Heart left ventricle (tissue), 13 donors: ENCODE measurements at regions not wholly inside any gene's neighbourhood (a gene's known extent, or its start where the extent isn't known, plus 50 kb on each side); places are given as distances from the start of the nearest gene placed in this dataset.

Experiments used
- POLR2A ChIP-seq, 2 donors: fragments of 450-650 bp; IDR thresholded peaks; one replicate each; pipeline ENCODE4 v1.6.1; 2017; ENCODE audit warnings: antibody characterized with exemption in 2 of 2, mild to moderate bottlenecking in 2 of 2, moderate library complexity in 2 of 2
- TF ChIP-seq, protein P1 (sequence below), 12 donors: fragments of 200-600 bp; sonication (generic) in 4 of 12; IDR thresholded peaks; one replicate each; pipeline versions ENCODE4 v1.5.0 to v1.8.0; 2018 to 2022; ENCODE audit warnings: antibody characterized with exemption in 12 of 12, mild to moderate bottlenecking in 5 of 12
- donor health status: ischemic (EF 13 %, LVEDD 7.1; RV severe dilation, severe dysfunction).
- donor health status: DM: no; HTN: yes; CAD: no.
- donor health status: DM: no; HTN: no; CAD: no.
- donor health status: ischemic (EF 25% LVEDD 6.9; RV normal size, moderate dysfunction).
- donor health status: ischemic (EF 25% LVEDD 5.7; RV mildly dilated, moderate dysfunction).
- donor health status: ischemic (EF 35%, LVEDD 5.7; RV mildly dilated, moderate dysfunction).
- donor health status: nonischemic (EF 11% LVEDD 7.7; RV severe dilation, severe dysfunction).
- donor health status: DM: yes; HTN: yes; CAD: no.
- donor health status: PGD.
- donor health status: ischemic (EF 29% LVEDD 5.4; RV normal size, mild dysfunction).
- donor health status: nonischemic (EF 23%, LVEDD 6.1; RV moderate dilation, normal function).

DNA sequence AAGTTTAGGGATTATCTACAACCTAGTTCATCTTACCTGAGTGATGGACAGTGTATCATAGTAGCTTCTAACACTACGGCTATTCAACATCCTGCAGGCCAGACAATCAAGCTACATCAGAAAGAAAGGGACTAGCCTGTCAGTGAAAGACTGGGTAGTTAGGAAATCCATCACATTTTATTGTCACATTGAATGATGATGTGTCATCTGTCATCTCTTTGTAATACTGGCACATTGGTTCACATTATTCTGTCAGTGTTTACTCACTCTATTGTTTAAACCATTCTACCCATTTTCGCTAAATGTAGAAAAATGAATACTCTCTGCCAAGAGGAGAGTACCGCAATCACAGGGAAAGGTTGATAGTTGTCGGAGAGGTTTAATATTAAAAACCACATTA is 1155.8 kb downstream of the TUSC7 start:
- TF ChIP-seq, protein P1, sequence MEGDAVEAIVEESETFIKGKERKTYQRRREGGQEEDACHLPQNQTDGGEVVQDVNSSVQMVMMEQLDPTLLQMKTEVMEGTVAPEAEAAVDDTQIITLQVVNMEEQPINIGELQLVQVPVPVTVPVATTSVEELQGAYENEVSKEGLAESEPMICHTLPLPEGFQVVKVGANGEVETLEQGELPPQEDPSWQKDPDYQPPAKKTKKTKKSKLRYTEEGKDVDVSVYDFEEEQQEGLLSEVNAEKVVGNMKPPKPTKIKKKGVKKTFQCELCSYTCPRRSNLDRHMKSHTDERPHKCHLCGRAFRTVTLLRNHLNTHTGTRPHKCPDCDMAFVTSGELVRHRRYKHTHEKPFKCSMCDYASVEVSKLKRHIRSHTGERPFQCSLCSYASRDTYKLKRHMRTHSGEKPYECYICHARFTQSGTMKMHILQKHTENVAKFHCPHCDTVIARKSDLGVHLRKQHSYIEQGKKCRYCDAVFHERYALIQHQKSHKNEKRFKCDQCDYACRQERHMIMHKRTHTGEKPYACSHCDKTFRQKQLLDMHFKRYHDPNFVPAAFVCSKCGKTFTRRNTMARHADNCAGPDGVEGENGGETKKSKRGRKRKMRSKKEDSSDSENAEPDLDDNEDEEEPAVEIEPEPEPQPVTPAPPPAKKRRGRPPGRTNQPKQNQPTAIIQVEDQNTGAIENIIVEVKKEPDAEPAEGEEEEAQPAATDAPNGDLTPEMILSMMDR (IDR thresholded peaks at IDR 0.05), result no peak
- TF ChIP-seq POLR2A (IDR thresholded peaks at IDR 0.05), result no peak
